NCI-H1417 (cell line): ENCODE measurements at regions not wholly inside any gene's neighbourhood (a gene's known extent, or its start where the extent isn't known, plus 50 kb on each side); places are given as distances from the start of the nearest gene placed in this dataset.
A peak's percentile ranks its signal among the peaks of the same experiment; 100 is the strongest.

ENCODE experiments used
- DNase-seq, 3 experiments: peaks; one replicate each; lab custom pipeline; 2025; lab: John Stamatoyannopoulos, UW

- DNase-seq = peak in 1 of 3 experiments; percentile 52
Observed at GRCh38 chr7:156156734-156157408, 344.6 kb upstream of the SHH start.

GRCh38 chr7:156155988-156156733, 343.9 kb upstream of the SHH start:
- DNase-seq = peak in 1 of 3 experiments; percentile 52

DNA sequence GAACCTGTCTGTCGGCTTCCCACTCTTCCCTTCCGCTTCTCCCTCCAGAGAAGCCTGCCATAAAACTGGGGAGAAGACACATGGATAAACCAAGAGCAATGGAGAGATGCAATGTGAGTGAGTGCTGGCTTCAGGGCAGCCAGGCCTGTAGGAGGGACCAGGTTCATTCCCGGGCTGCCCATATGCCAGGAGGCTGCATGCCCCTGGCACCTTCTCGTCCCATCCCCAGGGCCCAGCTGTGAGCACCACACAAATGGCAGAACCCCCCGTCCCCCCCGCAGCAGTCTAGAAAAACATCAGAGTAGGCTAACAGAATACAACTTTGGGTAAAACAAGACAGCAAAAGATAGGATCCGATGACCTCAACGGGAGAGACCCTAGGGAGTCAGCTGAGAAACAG, 341.3 kb upstream of the SHH start:
- no peak for DNase-seq

- DNase-seq = no peak
Observed at GRCh38 chr7:156152390-156152789, 340.1 kb upstream of the SHH start.

DNA sequence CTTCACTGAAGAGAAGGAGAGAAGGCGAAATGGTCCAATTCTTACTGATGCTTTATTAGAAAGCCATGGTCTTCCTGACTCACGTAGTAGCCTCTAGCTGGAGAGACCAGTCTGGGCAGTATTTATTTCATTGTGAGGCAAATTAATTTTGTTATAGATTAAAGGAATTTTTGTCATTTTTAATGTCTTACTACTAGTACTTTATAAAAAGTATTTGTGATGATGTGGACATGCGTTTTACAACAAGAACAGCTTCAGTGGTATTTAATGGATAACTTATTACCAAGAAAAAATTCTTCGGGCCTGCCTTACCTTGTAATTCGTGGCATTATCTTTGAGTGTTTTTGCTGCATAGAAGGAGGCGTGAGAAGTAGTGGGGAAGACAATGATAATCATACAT, 339.4 kb upstream of the SHH start:
- no peak for DNase-seq

GRCh38 chr7:156151078-156151477, 338.8 kb upstream of the SHH start:
- DNase-seq = peak; percentile 32 to 68 (median 66)

- no peak for DNase-seq
Observed at GRCh38 chr7:156148995-156149394, 336.7 kb upstream of the SHH start.

DNA sequence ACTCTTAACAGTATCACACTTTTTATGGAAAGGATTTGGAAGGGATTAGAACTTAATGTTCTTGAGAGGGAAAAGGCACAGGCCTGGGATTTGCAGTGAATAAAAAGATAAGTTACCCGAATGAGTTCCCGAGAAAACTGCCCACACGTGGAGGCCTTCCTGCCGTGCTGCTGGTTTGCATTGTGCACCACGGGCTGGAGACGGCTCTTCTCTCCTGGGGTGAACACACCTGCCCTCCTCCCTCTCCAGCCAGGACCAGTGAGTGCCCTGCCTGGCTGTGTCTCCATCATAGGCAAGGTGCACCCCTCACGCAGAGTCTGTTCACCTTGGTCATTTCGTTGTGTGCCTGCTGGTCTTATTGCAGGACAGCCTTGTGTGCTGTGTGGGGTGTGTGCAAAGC, 336.3 kb upstream of the SHH start:
- no peak for DNase-seq

DNA sequence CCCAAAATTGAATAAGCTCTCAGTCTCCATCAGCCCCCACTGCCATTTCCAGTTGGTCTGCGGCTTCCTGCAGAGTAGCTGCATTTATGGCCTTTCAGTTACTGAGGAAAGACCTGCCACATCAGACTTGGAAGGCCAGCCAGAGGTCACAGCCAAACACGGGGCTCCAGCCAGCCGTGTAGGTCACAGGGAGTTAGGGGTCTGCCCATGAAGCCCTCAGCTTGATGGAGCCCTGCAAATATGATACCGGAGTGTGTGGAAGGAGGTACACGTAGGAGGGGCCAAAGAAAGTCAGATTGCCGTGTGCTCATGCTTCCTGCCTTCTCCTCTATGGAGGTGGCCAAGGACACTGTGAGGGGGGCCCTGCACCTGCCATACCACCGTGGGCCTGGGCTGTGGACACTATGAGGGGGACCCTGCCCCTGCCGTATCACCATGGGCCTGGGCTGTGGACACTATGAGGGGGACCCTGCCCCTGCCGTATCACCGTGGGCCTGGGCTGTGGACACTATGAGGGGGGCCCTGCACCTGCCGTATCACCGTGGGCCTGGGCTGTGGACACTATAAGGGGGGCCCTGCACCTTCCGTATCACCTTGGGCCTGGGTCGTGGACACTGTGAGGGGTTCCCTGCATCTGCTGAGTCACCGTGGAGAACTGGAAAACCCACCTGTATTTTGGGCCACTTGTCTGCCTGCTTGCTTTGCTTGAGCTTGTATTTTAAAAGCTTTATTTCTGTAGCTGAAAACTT, 335.7 kb upstream of the SHH start:
- no peak for DNase-seq

DNA sequence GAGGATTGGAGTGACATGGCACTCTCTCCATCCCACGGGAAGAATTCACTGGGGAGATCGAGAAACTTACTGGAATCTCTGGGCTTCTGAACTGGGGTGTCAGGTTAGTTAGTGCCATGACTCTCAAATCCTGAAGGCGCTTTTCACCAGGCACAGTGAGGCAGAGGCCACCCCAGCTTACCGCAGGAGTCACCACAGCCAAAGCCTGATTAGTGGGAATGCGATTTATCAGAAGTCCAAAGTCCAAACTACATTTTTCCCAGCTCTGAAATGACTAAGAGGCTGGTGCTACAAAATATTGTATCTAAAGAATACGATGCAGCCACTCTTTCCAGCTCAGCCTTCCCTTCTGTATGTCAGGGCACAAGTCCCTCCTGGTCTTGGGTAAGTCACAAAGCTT, 334.8 kb upstream of the SHH start:
- DNase-seq = no peak

- DNase-seq = no peak
Observed at GRCh38 chr7:156145996-156146395, 333.7 kb upstream of the SHH start.

DNA sequence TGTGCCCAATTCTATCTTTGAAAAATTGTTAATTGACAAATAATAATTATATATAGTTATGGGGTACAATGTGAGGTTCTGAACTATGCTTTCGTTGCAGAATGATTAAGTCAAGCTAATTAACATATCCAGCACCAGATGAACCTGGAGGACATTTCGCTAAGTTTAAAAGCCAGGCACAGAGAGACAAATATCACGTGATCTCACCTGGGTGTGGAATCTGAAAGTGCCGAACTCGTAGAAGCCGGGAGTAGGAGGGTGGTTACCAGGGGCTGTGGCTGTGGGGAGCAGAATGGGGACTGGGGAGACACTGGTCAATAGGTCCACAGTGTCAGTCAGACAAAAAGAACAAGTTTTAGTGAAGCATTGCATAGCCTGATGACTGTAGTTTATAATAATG, 332.9 kb upstream of the SHH start:
- no peak for DNase-seq

- no peak for DNase-seq
Observed at GRCh38 chr7:156143683-156144082, 331.4 kb upstream of the SHH start.

- DNase-seq = no peak
Observed at GRCh38 chr7:156143158-156143557, 330.9 kb upstream of the SHH start.

DNA sequence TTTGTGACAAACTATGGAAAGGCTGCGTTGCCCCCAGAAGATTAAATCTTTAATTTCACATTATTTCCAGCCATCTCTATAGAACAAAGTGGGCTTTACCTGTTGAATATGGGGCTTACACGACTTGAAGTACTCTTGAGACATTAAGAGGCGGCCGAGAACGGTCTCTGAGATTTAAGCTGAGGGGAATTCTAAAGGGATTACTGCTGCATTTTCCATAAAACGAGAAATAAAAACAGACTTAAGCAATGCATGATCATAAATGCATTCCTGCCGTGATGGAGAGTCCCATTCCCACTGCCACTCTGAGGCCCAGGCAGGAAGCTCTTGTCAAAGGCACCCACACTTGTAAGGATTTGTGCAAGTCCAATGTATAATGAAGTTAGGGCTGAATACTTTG, 329.7 kb upstream of the SHH start:
- no peak for DNase-seq

DNA sequence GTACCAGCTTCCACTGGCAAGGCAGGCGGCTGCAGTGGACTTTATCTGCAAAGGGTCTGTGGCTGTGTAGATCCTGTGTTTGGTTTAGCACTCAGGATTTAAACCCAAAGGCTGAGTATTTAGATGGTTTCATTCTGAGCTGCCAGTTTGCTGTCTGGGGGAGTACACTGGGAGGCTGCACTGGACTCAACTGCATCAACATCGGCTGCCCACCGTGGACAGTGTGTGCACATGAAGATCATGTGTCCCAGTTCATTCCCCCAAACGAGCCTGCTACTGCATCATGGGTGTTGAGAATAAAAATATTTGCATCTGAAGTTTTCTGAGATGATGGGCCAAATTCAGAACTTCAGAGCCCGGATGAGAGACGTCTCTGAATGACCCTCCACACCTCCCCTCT, 328.6 kb upstream of the SHH start:
- no peak for DNase-seq

- DNase-seq = no peak
Observed at GRCh38 chr7:156140447-156140846, 328.2 kb upstream of the SHH start.

DNA sequence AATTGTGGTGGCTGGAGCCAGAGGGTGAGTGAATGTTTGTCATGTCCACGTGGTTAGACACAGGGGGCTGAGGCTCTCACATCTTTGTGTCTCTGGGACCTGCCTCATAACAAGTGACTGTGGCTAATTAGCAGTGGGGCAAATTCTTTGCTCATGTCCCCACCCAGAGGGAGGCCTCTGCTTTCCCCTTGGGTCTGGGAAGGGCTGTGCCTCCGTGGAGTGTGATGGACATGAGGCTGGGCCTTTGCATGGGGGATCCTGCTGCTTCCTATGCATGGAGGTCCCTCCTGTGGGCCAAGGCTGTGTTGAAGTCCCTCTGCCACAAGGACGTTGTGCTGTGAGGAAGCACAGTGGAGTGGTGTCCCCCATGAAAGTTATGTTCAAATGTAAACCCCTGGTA, 327.4 kb upstream of the SHH start:
- DNase-seq = no peak

DNA sequence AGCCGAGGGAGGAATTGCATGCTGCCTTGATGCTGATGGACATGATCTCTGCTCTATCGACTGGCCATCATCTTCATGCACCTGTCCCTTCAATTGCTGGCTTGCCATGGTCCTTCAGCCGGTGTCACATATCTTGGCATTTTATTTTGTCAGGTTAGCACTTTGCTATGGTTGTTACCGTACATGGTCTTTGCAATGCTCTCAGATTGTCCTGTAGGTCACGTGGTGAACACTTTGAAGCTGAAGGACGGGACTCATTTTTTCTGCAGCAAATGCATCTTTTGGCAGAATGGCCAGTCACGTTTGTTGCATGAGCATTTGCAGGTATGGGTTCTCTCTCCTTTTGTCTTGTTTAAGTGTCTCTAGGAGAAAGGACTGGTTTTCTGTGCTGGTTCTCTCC, 326.8 kb upstream of the SHH start:
- DNase-seq = no peak

DNA sequence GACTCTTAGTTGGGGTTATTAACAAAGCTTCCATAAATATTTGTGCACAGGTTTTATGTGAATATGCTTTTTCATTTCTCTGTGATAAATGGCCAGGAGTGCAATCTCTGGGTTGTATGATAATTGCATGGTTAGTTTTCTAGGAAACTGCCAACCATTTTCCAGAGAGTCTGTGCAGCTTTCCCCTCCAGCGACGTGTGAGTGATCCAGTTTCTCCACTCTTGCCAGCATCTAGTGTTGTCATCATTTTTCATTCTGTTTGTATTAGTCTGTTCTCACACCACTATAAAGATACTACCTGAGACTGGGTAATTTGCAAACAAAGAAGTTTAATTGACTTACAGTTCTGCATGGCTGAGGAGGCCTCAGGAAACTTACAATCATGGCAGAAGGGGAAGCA, 319.6 kb upstream of the SHH start:
- DNase-seq = no peak

DNA sequence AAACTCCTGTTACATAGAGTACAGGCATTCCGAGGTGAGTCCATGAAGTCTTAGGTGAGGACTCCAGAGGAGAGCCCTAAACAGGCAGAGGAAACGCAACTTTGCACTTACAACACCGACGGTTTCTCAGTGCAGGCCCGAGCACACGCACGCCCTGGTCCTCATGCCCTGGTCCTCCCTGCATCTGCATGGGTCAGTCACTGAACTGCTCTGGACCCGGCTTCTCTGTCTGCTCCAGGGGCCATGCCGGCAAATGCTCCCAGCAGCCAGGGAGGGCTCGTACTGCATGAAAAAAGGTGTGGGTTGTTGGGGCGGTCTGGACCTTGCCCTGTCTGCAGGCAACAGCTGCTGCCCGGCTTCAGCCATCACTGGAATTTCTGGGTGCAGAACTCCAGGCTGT, 317.3 kb upstream of the SHH start:
- DNase-seq = no peak

DNA sequence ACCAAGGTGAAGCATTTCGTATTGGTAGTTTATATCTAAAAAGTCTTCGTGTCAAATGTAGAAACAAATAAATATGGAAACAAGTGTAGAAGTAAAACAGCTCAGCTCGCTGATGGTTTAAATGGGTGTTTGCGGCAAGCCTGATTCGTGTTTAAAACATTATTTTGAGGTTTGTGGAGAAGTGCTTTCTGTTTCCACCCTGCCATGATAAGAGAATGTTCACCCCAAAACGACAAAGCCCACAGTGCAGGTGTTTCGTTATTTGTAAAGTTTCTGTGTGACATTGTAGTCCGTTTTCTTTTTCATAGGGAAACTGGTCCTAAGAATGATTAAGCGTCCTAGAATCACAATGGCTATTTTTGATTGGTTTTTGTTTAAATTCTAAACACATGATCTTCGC, 316.2 kb upstream of the SHH start:
- DNase-seq = no peak
